ENCODE measurements at regions not wholly inside any gene's neighbourhood (a gene's known extent, or its start where the extent isn't known, plus 50 kb on each side); places are given as distances from the start of the nearest gene placed in this dataset.

GRCh38 chr2:19547321-19547720, 188.9 kb upstream of the OSR1 start:
- H3K4me1 ChIP-seq (ENCODE audit: control insufficient read depth, insufficient read depth, low read length) = no peaks in the 10 kb centered on the region
- ChIA-PET POLR2A (no interaction called here), SMC1A (ENCODE audit: uncharacterized antibody, unreplicated experiment) (no interaction called here), RAD21 (ENCODE audit: unreplicated experiment) (no interaction called here), CTCF (no interaction called here)
- no peak for ATAC-seq
- no peak overlapping the region for H3K4me3 ChIP-seq
- no peak for FAIRE-seq
- H3K9me3 ChIP-seq (replicated peaks; ENCODE audit: control insufficient read depth, insufficient read depth, low read length) = no peaks in the 10 kb centered on the region
- no peak overlapping the region for H3K27ac ChIP-seq (ENCODE audit: control insufficient read depth, insufficient read depth)
- no peaks in the 10 kb centered on the region for H3K36me3 ChIP-seq (ENCODE audit: control insufficient read depth in 2 of 2, insufficient read depth in 2 of 2, low read length in 1 of 2)
- H3K79me2 ChIP-seq (ENCODE audit: control insufficient read depth, insufficient read depth, low read length) = no peaks in the 10 kb centered on the region
- in situ Hi-C loops (cut with MboI) (no loop called here), intact Hi-C loops (cut with micrococcal nuclease; ENCODE audit: unreplicated experiment) (no loop called here)
- H3K27me3 ChIP-seq (replicated peaks in 1 of 2; ENCODE audit: control insufficient read depth in 2 of 2, insufficient read depth in 2 of 2, low read length in 1 of 2) = peaks cover 0 to under 1% of the 10 kb centered on the region in 2 experiments; a peak in 1 of 4 replicates
- BruUV-seq (replicated peaks) = no TSS peak
- no peak overlapping the region for H3K9ac ChIP-seq (ENCODE audit: control insufficient read depth, insufficient read depth, low read length)
- no peak overlapping the region for H3K4me2 ChIP-seq (ENCODE audit: control insufficient read depth, insufficient read depth)
- no peak for DNase-seq (ENCODE audit: low read depth, low spot score)
- no peaks in the 10 kb centered on the region for H4K20me1 ChIP-seq (ENCODE audit: control insufficient read depth, insufficient read depth)
- TF ChIP-seq, protein P1, sequence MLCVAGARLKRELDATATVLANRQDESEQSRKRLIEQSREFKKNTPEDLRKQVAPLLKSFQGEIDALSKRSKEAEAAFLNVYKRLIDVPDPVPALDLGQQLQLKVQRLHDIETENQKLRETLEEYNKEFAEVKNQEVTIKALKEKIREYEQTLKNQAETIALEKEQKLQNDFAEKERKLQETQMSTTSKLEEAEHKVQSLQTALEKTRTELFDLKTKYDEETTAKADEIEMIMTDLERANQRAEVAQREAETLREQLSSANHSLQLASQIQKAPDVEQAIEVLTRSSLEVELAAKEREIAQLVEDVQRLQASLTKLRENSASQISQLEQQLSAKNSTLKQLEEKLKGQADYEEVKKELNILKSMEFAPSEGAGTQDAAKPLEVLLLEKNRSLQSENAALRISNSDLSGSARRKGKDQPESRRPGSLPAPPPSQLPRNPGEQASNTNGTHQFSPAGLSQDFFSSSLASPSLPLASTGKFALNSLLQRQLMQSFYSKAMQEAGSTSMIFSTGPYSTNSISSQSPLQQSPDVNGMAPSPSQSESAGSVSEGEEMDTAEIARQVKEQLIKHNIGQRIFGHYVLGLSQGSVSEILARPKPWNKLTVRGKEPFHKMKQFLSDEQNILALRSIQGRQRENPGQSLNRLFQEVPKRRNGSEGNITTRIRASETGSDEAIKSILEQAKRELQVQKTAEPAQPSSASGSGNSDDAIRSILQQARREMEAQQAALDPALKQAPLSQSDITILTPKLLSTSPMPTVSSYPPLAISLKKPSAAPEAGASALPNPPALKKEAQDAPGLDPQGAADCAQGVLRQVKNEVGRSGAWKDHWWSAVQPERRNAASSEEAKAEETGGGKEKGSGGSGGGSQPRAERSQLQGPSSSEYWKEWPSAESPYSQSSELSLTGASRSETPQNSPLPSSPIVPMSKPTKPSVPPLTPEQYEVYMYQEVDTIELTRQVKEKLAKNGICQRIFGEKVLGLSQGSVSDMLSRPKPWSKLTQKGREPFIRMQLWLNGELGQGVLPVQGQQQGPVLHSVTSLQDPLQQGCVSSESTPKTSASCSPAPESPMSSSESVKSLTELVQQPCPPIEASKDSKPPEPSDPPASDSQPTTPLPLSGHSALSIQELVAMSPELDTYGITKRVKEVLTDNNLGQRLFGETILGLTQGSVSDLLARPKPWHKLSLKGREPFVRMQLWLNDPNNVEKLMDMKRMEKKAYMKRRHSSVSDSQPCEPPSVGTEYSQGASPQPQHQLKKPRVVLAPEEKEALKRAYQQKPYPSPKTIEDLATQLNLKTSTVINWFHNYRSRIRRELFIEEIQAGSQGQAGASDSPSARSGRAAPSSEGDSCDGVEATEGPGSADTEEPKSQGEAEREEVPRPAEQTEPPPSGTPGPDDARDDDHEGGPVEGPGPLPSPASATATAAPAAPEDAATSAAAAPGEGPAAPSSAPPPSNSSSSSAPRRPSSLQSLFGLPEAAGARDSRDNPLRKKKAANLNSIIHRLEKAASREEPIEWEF (IDR thresholded peaks at IDR 0.05; ENCODE audit: insufficient replicate concordance, low read depth, low read length) = no peak
- TF ChIP-seq, protein P2, sequence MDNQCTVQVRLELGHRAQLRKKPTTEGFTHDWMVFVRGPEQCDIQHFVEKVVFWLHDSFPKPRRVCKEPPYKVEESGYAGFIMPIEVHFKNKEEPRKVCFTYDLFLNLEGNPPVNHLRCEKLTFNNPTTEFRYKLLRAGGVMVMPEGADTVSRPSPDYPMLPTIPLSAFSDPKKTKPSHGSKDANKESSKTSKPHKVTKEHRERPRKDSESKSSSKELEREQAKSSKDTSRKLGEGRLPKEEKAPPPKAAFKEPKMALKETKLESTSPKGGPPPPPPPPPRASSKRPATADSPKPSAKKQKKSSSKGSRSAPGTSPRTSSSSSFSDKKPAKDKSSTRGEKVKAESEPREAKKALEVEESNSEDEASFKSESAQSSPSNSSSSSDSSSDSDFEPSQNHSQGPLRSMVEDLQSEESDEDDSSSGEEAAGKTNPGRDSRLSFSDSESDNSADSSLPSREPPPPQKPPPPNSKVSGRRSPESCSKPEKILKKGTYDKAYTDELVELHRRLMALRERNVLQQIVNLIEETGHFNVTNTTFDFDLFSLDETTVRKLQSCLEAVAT (IDR thresholded peaks at IDR 0.05) = no peak
- TF ChIP-seq HDGF (IDR thresholded peaks at IDR 0.05) (no peak), ZNF207 (IDR thresholded peaks at IDR 0.05; ENCODE audit: borderline replicate concordance) (no peak), RUNX3 (IDR thresholded peaks at IDR 0.05; ENCODE audit: low read length) (no peak), TCF12 (IDR thresholded peaks at IDR 0.05; ENCODE audit: low read depth, low read length) (no peak), EED (IDR thresholded peaks at IDR 0.05; ENCODE audit: low read depth) (no peak), FOXK2 (IDR thresholded peaks at IDR 0.05) (no peak), SUPT20H (IDR thresholded peaks at IDR 0.05; ENCODE audit: borderline replicate concordance, control insufficient read depth, low read depth, low read length) (no peak), HDAC2 (IDR thresholded peaks at IDR 0.05) (no peak), JUND (IDR thresholded peaks at IDR 0.05; ENCODE audit: low read depth, low read length) (no peak), ESRRA (IDR thresholded peaks at IDR 0.05; ENCODE audit: low read length) (no peak), RELA (IDR thresholded peaks at IDR 0.05; ENCODE audit: borderline replicate concordance, partially characterized antibody) (no peak)
- no peak overlapping the region for H2AFZ ChIP-seq (ENCODE audit: control insufficient read depth, low read depth, low read length)

Measured in GM12878 (cell line).